ENCODE measurements at regions not wholly inside any gene's neighbourhood (a gene's known extent, or its start where the extent isn't known, plus 50 kb on each side); places are given as distances from the start of the nearest gene placed in this dataset.

- no peaks in the 10 kb centered on the region for H3K9me3 ChIP-seq
- H3K27me3 ChIP-seq, result no peaks in the 10 kb centered on the region
- H3K4me1 ChIP-seq, result peaks cover 14% of the 10 kb centered on the region
- no peaks in the 10 kb centered on the region for H3K36me3 ChIP-seq
- intact Hi-C loops (cut with DNase I), result loop anchor here (10.0 kb wide), 1 partner anchor 253 kb away; the partner anchor contains the start of gene ZNF438
- ATAC-seq (no peak), DNase-seq (no peak)
- H3K4me3 ChIP-seq, result no peak overlapping the region
- TF ChIP-seq CTCF (IDR thresholded peaks at IDR 0.05), result no peak
- no peak overlapping the region for H3K27ac ChIP-seq
Observed at GRCh38 chr10:30782157-30782536, 152.6 kb upstream of the LYZL2 start.

GRCh38 chr10:30781670-30782121, 152.1 kb upstream of the LYZL2 start:
- H3K4me1 ChIP-seq, result peaks cover 14% of the 10 kb centered on the region
- no peak overlapping the region for H3K4me3 ChIP-seq
- intact Hi-C loops (cut with DNase I), result loop anchor here (10.0 kb wide), 1 partner anchor 253 kb away; the partner anchor contains the start of gene ZNF438
- TF ChIP-seq CTCF (IDR thresholded peaks at IDR 0.05), result no peak
- ATAC-seq, result no peak
- H3K27me3 ChIP-seq, result no peaks in the 10 kb centered on the region
- H3K36me3 ChIP-seq, result no peaks in the 10 kb centered on the region
- DNase-seq, result no peak
- no peaks in the 10 kb centered on the region for H3K9me3 ChIP-seq
- H3K27ac ChIP-seq, result no peak overlapping the region

GRCh38 chr10:30778769-30779168, 149.2 kb upstream of the LYZL2 start:
- intact Hi-C loops (cut with DNase I), result no loop called here
- Histone ChIP-seq H3K9me3 (no peaks in the 10 kb centered on the region), H3K36me3 (no peaks in the 10 kb centered on the region), H3K4me1 (peaks cover 9% of the 10 kb centered on the region), H3K4me3 (no peak overlapping the region), H3K27ac (no peak overlapping the region), H3K27me3 (no peaks in the 10 kb centered on the region)
- no peak for ATAC-seq
- no peak for TF ChIP-seq CTCF (IDR thresholded peaks at IDR 0.05)
- no peak for DNase-seq

- TF ChIP-seq CTCF (IDR thresholded peaks at IDR 0.05), result no peak
- DNase-seq, result no peak
- no peaks in the 10 kb centered on the region for H3K36me3 ChIP-seq
- H3K9me3 ChIP-seq, result peaks cover under 1% of the 10 kb centered on the region
- no peaks in the 10 kb centered on the region for H3K27me3 ChIP-seq
- intact Hi-C loops (cut with DNase I), result no loop called here
- H3K4me3 ChIP-seq, result no peak overlapping the region
- peaks cover 6% of the 10 kb centered on the region for H3K4me1 ChIP-seq
- ATAC-seq, result peak; percentile 31
- H3K27ac ChIP-seq, result peak overlapping the region; percentile 17
Observed at GRCh38 chr10:30775779-30776591, 146.4 kb upstream of the LYZL2 start.

- no peak for TF ChIP-seq CTCF (IDR thresholded peaks at IDR 0.05)
- DNase-seq (no peak), ATAC-seq (no peak)
- Histone ChIP-seq H3K27me3 (no peaks in the 10 kb centered on the region), H3K9me3 (peaks cover 12% of the 10 kb centered on the region), H3K4me1 (peaks cover 6% of the 10 kb centered on the region), H3K4me3 (no peak overlapping the region), H3K27ac (no peak overlapping the region), H3K36me3 (no peaks in the 10 kb centered on the region)
- intact Hi-C loops (cut with DNase I), result no loop called here
Observed at GRCh38 chr10:30774261-30774660, 144.7 kb upstream of the LYZL2 start.
